ENCODE measurements at regions not wholly inside any gene's neighbourhood (a gene's known extent, or its start where the extent isn't known, plus 50 kb on each side); places are given as distances from the start of the nearest gene placed in this dataset.

DNA sequence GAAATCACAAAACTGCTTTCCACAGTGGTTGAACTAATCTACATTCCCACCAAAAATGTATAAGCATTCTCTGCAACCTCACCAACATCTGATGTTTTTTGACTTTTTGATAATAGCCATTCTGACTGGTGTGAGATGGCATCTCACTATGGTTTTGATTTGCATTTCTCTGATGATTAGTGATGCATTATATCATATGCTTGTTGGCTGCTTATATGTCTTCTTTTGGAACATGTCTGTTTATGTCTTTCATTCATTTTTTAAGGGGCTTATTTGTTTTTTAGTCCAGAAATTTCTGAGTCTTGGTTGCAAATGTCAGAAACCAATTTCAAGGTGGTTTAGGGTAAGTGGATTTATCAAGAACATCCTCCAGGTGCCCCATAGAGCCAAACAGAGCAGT, 484.8 kb upstream of the TSHZ3 start:
- Histone ChIP-seq H3K4me1 (replicated peaks in 1 of 4; ENCODE audit: control insufficient read depth in 3 of 4, insufficient read depth in 4 of 4, low read length in 3 of 4) (no peaks in the 10 kb centered on the region), H3K36me3 (ENCODE audit: control insufficient read depth in 2 of 4, insufficient read depth in 4 of 4, low read length in 3 of 4) (no peaks in the 10 kb centered on the region), H3K9me3 (ENCODE audit: insufficient read depth in 2 of 2, low read depth in 1 of 2, low read length in 1 of 2) (peaks cover 0 to 7% of the 10 kb centered on the region in 2 experiments; a peak in 1 of 4 replicates), H3K4me3 (ENCODE audit: extremely low read depth in 1 of 4, insufficient read depth in 2 of 4, low read depth in 3 of 4, low read length in 4 of 4) (no peak overlapping the region), H2BK120ac (replicated peaks; ENCODE audit: low read depth, low read length) (no peak overlapping the region), H3K18ac (ENCODE audit: extremely low read depth, low read length) (no peak overlapping the region), H3K9ac (replicated peaks in 1 of 4; ENCODE audit: extremely low read depth in 1 of 4, low read depth in 3 of 4, low read length in 3 of 4) (no peak overlapping the region), H3K27ac (ENCODE audit: low read depth, low read length) (no peak overlapping the region), H3K79me1 (ENCODE audit: low read depth, low read length) (no peaks in the 10 kb centered on the region), H3K56ac (replicated peaks; ENCODE audit: insufficient read length, low read depth, low read length) (no peak overlapping the region), H4K8ac (ENCODE audit: extremely low read depth, insufficient read depth, low read length) (no peak overlapping the region), H4K91ac (replicated peaks; ENCODE audit: insufficient read length, low read length) (no peak overlapping the region), H4K5ac (ENCODE audit: insufficient read length, low read depth, low read length) (no peak overlapping the region), H2AFZ (ENCODE audit: low read length) (no peak overlapping the region), H3K79me2 (ENCODE audit: control insufficient read depth in 1 of 2, insufficient read depth in 2 of 2, low read length in 2 of 2) (no peaks in the 10 kb centered on the region), H2BK12ac (ENCODE audit: low read depth, low read length) (no peak overlapping the region), H4K20me1 (replicated peaks in 1 of 2; ENCODE audit: control insufficient read depth in 1 of 2, insufficient read depth in 2 of 2, low read length in 2 of 2) (no peaks in the 10 kb centered on the region), H2BK5ac (ENCODE audit: low read depth, low read length) (no peak overlapping the region), H3K23ac (ENCODE audit: insufficient read length) (no peak overlapping the region), H3K23me2 (ENCODE audit: low read depth, low read length) (no peaks in the 10 kb centered on the region), H2AK5ac (ENCODE audit: low read depth, low read length) (no peak overlapping the region), H2BK15ac (ENCODE audit: low read length) (no peak overlapping the region), H3K4me2 (ENCODE audit: insufficient read depth in 1 of 2, low read depth in 2 of 2, low read length in 2 of 2) (no peak overlapping the region), H3K4ac (replicated peaks; ENCODE audit: insufficient read length, low read depth, low read length) (no peak overlapping the region), H2BK20ac (ENCODE audit: low read length) (no peak overlapping the region), H3K27me3 (replicated peaks in 1 of 4; ENCODE audit: control insufficient read depth in 3 of 4, extremely low read depth in 1 of 4, insufficient read depth in 3 of 4, low read length in 3 of 4) (no peaks in the 10 kb centered on the region), H3K14ac (ENCODE audit: insufficient read length) (no peak overlapping the region)
- CTCF ChIA-PET (ENCODE audit: partially characterized antibody) = no interaction called here
- TF ChIP-seq, protein P1, sequence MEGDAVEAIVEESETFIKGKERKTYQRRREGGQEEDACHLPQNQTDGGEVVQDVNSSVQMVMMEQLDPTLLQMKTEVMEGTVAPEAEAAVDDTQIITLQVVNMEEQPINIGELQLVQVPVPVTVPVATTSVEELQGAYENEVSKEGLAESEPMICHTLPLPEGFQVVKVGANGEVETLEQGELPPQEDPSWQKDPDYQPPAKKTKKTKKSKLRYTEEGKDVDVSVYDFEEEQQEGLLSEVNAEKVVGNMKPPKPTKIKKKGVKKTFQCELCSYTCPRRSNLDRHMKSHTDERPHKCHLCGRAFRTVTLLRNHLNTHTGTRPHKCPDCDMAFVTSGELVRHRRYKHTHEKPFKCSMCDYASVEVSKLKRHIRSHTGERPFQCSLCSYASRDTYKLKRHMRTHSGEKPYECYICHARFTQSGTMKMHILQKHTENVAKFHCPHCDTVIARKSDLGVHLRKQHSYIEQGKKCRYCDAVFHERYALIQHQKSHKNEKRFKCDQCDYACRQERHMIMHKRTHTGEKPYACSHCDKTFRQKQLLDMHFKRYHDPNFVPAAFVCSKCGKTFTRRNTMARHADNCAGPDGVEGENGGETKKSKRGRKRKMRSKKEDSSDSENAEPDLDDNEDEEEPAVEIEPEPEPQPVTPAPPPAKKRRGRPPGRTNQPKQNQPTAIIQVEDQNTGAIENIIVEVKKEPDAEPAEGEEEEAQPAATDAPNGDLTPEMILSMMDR (IDR thresholded peaks at IDR 0.05; ENCODE audit: control extremely low read depth in 1 of 3, insufficient read depth in 1 of 3, low read depth in 1 of 3, low read length in 3 of 3) = no peak
- TF ChIP-seq, protein P2, sequence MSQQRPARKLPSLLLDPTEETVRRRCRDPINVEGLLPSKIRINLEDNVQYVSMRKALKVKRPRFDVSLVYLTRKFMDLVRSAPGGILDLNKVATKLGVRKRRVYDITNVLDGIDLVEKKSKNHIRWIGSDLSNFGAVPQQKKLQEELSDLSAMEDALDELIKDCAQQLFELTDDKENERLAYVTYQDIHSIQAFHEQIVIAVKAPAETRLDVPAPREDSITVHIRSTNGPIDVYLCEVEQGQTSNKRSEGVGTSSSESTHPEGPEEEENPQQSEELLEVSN (IDR thresholded peaks at IDR 0.05) = no peak
- no peak for TF ChIP-seq CEBPB (IDR thresholded peaks at IDR 0.05; ENCODE audit: low read depth, low read length)
- TF ChIP-seq KDM5A (IDR thresholded peaks at IDR 0.05; ENCODE audit: low read length) = no peak
- TF ChIP-seq SP1 (IDR thresholded peaks at IDR 0.05; ENCODE audit: low read depth, low read length) = no peak
- no peak for TF ChIP-seq GTF2F1 (IDR thresholded peaks at IDR 0.05; ENCODE audit: borderline replicate concordance, low read depth, low read length)
- no peak for TF ChIP-seq EZH2 (IDR thresholded peaks at IDR 0.05; ENCODE audit: low read depth, low read length, severe bottlenecking)
- TF ChIP-seq JUND (IDR thresholded peaks at IDR 0.05; ENCODE audit: low read length) = no peak
- TF ChIP-seq CBX5 (IDR thresholded peaks at IDR 0.05; ENCODE audit: low read depth, low read length) = no peak
- TF ChIP-seq KDM4A (IDR thresholded peaks at IDR 0.05; ENCODE audit: low read depth, low read length, severe bottlenecking) = no peak
- TF ChIP-seq POLR2AphosphoS5 (IDR thresholded peaks at IDR 0.05; ENCODE audit: low read depth, low read length) = no peak
- no peak for FAIRE-seq
- POLR2A ChIA-PET (ENCODE audit: partially characterized antibody) = no interaction called here
- no peak for DNase-seq (ENCODE audit: low read depth in 1 of 2, low spot score in 2 of 2)
